ENCODE measurements at regions not wholly inside any gene's neighbourhood (a gene's known extent, or its start where the extent isn't known, plus 50 kb on each side); places are given as distances from the start of the nearest gene placed in this dataset.

- DNase-seq = no peak
Observed at GRCh38 chr2:152861349-152861942, 143.0 kb downstream of the ARL6IP6 start.

DNA sequence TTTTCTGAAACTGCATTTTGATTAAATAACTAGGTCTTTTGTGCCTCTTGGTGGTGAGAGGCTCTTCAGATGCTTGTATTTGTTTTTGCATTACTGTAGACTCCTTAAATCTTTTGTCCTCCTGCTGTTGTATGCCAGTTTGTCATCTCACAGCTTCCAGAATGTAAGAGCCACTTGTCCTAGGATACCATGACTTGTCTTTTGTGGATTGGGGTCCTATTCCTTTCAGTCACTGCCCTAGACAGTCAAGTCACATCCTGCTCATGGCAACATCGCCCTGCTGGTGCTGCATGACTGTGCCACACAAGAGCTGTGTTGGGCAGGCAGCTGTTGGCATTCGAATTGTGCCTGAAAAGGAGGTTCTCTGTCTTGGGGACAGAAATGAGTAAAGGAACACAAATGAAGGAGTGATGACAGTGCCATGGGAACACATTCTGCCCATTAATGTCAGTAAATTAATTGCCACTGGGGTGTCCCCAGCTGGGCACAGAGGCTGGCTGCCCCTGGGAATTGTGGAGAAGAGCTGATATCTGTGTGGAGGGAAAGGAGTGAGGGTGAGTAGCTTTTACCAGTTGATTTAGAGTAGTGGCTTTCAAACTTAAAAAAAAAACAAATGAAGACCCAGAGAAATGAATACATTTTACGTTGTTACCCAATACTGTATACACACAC lies 140.3 kb downstream of the ARL6IP6 start:
- no peak for DNase-seq

- no peak for DNase-seq
Observed at GRCh38 chr2:152846697-152847470, 128.5 kb downstream of the ARL6IP6 start.

GRCh38 chr2:152835674-152836073 lies 117.3 kb downstream of the ARL6IP6 start:
- DNase-seq = no peak

GRCh38 chr2:152827944-152828343 lies 109.5 kb downstream of the ARL6IP6 start:
- no peak for DNase-seq

- no peak for DNase-seq
Observed at GRCh38 chr2:152826581-152827279, 108.3 kb downstream of the ARL6IP6 start.

GRCh38 chr2:152825834-152826233 lies 107.4 kb downstream of the ARL6IP6 start:
- no peak for DNase-seq

DNA sequence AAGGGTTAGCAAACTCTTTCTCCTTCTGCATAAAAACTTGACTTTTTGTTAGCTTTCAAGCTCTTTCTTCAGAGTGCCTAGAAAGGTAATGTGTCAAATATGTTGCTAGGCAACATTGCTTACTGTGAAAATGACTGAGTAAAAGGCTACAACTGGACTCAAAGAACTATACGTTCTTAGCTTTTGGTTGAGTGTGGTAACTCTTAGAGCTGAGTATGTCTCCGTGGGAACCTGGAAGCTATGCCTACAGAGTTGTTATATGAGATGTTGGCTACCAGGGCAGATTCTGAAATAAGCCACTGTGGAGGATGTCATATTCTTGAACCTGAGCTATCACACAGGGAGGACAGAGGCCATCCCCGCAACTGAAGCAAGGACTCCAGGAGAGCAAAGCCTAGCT lies 105.5 kb downstream of the ARL6IP6 start:
- no peak for DNase-seq

GRCh38 chr2:152822676-152823075 lies 104.3 kb downstream of the ARL6IP6 start:
- no peak for DNase-seq

DNA sequence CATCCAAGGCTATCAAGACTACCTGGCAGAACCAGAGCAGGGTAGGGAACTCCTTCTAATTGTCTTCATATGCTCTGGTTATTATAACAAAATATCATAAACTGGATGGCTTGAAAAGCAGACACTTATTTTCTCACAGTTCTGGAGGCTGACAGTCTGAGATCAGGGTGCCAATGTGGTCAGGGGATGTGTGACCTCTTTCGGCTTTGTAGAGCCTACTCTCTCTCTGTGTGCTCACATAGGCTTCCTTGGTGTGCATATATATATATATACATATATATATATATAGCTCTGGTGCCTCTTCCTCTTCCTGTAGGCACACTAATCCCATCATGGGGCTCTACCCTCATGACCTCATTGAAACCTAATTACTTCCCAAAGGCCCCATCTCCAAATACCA lies 101.6 kb downstream of the ARL6IP6 start:
- no peak for DNase-seq

DNA sequence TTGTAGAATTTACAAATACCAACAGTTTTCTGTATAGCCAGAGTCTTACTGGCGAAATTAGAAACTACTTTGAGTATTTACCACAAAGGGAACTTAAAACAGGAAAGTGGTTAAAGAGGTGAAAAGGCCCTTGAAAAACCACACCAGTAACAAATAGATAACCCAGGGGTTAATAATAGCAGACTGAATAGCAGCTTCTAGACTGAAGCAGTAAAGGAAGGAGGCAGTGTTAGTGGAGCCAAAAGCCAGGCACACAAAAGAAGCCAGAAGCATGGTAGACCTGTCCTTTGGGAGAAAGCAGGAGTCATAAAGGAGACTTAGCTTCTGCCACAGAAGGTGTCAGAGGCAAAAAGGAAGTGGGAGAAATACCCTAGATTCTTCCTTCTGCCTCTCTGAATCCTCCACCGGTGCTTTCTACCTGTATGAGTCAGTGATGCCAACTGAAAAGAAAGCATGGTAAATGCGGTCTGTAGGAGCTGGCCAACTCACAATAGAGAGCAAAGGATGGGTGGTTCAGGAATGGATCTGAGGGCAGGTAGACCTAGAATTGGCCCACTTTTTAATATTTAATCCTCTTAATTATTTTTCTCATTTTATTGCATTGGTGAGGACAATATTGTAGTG lies 97.3 kb downstream of the ARL6IP6 start:
- no peak for DNase-seq

DNA sequence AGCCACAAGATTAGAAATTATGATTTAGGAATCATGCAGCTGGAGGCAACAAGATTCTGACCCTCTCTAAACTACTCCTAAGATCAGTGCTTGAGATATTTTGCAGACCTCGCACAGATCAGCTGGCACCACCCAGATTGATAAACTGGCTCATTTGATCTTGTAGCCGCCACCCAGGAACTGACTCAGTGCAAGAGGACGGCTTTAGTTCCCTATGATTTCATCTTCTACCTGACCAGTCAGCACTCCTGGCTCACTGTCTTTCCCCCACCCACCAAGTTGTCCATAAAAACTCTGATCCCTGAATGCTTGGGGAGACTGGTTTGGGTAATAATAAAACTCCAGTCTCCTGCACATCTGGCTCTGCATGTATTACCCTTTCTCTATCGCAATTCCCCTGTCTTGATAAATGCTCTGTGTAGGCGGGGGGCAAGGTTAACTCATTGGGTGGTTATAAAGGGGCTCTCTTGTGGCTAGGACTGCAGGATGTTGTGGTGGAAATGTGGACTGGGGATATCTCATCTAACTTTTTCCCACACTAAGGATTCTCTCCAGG lies 96.1 kb downstream of the ARL6IP6 start:
- DNase-seq = no peak

DNA sequence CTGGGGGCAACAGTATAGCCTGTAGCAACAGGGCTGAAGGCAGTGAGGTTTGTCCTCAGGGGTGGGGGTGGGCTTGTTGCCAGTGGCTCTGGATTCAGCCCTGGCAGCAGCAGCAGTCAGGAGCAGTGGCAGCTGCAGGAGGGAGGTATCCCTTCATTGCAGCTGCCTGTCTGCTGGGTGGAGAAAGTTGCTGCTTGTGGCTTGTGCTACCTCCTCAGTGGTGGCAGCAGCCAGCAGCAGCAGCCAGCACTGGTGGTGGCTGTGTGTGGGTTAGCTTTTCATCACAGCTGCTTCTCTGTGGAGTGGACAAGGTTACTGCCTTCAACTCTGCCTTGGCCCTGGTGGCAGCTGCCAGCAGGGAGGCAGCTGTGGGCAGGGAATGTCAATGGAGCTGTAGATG lies 94.9 kb downstream of the ARL6IP6 start:
- no peak for DNase-seq

Data from CD4-positive, alpha-beta T cell treated with Interleukin-4 for 1 hour (primary cell).